NAMALWA (cell line): ENCODE measurements at regions not wholly inside any gene's neighbourhood (a gene's known extent, or its start where the extent isn't known, plus 50 kb on each side); places are given as distances from the start of the nearest gene placed in this dataset.
A peak's percentile ranks its signal among the peaks of the same experiment; 100 is the strongest.
"Not testable (repeated sequence)": the region's sequence is repeated elsewhere in the genome, so short reads cannot be mapped to it uniquely, and the experiment has no call there.

ENCODE experiments used
- DNase-seq: peaks from one replicate; pipeline ENCODE4 v3.0.0-alpha.2; 2015; ENCODE audit warnings: low spot score

DNA sequence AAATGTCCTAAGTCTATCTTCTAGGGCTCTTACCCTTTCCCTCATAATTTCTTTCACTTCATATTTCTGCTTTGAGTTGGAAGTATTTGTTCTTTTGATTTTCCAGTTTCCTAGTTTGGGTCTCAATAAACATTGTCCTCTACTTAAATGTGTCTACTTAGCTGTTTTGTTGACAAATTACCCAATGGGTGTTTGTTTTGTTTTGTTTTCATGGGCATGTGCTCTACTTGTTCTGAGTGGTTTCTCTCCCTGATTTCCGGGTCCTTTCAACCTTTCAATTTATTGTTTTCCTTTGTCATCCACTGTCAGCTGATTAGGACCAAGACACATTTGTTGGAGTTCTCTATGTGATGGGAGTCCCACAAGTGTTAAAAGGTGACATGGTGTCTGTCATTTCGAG, 1181.4 kb downstream of the RPA4 start:
- no peak for DNase-seq

DNA sequence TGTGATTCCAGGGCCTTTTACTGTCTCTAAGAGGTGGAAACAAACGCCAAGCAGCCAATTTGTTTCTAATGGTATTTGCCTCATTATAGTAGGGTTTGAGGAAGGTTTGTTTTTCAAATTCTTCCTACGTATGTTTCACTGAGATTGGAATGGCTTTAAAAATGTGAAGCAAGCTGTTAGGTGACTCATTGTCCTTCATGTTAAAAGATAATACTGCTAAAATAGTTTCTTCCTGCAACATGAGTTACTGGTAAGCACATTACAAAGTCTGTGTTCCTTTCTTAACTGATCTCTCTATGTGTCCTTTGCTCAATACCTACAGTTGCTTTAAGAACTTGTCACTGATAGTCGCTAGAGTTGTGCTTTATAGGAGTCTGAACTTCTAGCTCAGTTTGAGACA, 1183.9 kb downstream of the RPA4 start:
- DNase-seq: no peak

DNA sequence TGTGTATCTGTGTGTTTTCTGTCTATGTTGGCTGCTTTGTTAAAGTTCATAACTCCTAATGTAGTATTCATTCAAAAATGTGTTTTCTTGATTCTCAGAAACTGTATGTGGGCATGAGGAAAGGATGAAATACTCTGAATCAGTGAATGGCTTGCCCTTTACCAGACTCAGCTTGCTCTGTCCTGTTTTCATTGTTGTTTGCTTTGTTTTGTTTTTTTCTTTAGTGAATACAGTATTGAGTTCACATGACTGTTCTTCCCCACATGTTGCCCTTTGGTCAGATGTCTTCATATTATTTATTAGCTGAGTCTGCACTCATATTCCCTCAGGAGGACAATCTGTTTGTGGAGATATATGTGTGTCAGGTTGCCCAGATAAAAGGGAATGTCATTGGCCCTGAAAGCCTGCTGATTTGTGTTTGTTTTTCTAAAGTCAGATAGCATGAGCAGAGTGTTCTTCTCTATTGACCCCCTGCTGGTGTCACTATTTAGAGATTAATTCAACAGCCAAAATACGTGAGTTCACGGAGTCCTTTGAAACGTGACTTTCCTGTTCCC, 1184.4 kb downstream of the RPA4 start:
- no peak for DNase-seq

DNA sequence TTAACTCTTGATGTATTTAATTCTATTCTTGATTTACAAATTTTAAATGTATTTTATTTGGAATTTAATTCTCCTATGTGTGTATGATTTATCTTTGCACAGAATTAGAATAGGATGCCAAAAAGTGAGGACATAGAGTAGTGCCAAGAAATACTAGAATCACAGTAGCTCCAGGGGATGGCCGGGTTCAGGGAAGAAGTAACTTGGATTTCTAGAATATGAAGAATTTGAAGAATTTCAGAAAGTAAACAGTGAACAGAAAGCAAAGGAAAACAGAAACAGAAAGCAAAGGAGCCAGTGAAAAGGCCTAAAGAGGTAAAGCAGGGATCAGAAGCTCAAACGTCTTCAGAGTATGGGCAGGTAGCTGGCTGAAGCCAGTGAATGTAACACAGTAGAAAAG, 1187.6 kb downstream of the RPA4 start:
- no peak for DNase-seq

DNA sequence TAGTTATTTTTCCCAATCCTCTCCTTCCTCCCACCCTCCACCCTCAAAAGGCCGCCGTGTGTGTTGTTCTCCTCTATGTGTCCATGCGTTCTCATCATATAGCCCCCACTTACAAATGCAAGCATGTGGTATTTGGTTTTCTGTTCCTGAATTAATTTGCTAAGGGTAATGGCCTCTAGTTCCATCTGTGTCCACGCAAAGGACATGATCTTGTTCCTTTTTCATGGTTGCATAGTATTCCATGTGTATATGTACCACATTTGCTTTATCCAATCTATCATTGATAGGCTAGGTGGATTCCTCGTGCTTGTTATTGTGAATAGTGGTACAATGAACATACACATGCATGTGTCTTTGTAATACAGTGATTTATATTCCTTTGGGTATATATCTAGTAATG, 1193.7 kb downstream of the RPA4 start:
- no peak for DNase-seq

DNA sequence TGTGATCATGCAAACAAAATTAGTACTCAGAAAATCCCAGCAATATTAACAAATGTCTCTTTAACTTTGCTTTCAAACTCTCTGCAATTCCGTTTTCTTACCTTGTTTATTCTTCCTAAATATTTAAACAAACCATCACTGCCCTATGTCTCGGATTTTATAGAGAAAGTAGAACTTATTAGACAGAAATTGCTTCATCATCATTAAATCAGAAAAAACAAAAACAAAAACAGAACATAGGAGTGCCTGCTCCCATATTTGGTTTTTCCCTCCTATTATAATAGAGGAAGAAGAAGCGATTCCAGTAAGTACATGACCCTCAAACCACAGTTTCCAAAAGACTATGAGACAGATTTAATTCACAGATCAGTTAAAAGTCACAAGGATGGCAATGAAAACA, 1228.0 kb downstream of the RPA4 start:
- DNase-seq: no peak

DNA sequence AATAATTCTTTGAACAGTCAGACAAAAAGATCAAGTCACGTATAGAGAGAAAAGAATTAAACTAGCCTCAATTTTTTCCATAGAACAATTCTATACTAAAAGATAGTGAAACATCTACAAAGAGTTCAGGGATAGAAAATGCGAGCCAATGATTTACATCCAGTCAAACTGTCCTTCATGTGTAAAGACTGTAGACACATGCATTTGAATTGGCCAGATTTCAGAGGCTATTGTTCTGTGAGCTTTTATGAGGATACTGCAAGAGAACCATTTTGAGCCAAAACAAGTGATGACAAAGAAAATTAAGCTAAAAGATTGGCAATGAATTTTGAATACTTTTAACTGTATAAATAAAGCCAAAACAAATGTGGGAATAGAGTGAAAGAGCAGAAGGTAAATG, 1230.3 kb downstream of the RPA4 start:
- no peak for DNase-seq

DNA sequence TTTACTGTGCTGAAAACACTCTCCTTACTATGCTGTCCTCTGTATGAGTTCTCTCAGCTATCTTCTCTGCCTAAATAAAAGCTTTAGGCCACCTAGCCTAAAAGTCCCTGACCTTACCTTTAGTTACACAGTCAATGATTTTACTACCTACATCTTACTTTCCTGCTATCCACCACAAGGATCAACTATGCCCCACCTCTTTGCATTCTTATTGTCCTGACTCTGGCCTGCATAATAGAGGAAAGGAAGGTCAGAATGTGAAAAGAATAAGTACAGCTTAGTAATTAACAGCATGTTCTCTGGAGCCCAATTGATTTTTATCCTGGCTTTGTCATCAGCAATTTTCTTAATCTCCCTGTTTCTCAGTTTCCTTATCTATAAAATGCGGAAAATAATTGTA, 1257.8 kb downstream of the RPA4 start:
- DNase-seq: no peak

DNA sequence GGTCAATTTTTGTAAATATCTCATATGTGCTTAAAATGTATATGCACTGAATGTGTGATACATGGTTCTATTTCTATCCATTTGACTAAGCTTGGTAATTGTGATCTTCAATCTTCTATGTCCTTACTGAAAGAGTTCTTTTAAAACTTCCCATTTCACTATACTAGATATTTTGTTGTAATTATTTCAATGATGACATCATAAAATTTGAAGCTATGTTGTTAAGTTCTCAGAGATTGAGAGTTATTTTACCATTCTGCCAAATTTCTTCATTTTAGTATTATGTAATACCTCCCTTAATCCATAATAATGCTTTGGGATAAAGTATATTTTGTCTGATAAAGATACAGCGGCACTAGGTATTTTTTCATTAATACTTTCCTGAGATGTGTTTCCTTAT, 1307.3 kb downstream of the RPA4 start:
- no peak for DNase-seq

DNA sequence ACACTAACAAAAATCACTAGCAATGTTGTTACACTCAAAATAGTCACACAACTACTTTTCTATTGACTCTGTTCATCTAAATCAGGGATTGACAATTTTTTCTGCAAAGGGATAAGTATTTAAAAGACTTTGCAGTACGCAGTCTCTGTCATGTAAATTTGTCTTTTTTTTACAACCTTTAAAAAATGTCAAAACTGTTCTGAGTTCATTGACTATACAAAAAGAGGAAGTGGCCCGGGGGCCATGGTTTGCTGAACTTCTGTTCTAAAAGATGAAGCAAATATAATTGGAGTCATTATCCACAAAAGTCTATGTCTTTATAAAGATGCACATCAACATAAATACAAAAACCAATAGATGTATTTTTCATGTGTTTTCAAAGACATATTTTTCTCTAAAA, 1310.3 kb downstream of the RPA4 start:
- peak; percentile 1 for DNase-seq

DNA sequence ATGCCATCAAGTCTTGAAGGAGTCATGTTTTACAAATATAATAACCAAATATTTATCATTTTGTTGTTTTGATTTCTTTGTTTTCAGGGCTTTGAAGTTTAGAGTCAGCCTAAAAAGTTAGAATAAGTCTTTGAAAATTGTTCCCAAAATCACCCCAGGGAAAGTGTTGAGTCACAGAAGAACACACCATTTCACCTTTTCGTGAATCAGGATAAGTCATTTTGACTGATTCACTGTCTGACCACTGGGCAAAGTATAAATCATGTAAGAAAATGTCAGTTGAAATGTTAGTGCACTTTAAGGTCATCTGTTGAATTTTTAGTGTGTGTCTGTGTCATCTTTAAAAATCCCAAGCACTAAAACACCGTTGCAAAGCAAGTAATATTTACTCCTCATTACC, 1320.1 kb downstream of the RPA4 start:
- no peak for DNase-seq

DNA sequence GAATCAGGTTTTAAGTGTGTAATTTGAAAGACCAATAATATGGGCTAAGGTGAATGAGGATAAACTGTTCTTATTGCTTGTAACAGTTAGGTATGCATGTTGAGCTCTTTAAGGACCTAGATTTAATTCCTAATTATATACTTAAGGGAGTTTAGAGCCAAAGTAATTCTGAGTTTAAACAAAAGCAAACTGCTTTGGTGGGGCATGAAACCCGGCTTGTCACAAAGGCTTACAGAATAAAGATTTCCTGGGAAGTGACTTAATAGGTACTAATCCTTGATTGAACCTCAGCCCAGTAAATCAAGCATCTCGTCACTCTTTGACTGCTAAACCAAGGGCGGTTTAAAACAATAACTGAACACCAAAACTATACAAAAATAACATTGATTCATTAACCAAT, 1324.2 kb downstream of the RPA4 start:
- no peak for DNase-seq

DNA sequence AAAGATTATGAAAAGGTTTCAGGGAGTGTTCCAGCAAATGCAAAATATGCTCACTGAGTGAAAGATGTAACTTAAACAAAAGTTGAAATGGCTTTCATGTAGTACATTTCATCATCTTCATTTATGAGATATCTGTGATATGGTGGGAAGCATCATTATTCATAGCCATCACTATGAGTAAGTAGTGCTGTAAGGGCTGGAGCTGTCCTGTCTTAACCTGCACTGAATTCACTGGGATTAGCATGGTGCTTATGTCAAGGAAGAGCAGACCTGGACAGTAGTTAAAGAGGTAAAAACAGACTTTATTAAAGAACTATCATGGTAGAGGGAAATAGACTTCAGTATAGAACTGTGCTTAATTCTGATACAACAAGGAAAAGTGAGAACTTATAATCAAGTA, 1347.3 kb downstream of the RPA4 start:
- DNase-seq: no peak

DNA sequence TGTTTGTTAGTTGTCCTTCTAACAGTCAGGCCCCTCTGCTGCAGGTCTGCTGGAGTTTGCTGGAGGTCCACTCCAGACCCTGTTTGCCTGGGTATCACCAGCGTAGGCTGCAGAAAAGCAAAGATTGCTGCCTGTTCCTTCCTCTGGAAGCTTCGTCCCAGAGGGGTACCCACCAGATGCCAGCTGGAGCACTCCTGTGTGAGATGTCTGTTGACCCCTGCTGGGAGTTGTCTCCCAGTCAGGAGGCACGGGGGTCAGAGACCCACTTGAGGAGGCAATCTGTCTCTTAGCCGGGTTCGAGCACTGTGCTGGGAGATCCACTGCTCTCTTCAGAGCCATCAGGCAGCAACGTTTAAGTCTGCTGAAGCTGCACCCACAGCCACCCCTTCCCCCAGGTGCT, 1356.4 kb downstream of the RPA4 start:
- not testable (repeated sequence) for DNase-seq

DNA sequence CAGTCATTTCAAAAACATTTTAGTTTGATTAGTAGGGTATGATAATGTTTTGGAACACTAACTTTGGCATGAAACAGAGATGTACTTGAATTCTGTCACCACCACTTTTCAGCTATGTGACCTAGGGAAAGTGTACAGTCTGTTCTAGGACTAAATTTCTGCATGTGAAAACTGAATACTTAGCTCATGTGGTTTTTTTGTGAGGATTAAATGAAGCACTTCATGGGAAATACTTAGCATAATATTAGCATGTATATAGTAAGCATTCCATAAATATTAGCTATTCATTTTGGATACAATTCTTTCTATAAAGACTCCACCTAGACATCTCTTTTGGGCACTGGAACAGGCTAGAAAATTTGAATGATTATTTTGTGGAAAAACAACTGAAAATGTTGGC, 1379.4 kb downstream of the RPA4 start:
- no peak for DNase-seq

DNA sequence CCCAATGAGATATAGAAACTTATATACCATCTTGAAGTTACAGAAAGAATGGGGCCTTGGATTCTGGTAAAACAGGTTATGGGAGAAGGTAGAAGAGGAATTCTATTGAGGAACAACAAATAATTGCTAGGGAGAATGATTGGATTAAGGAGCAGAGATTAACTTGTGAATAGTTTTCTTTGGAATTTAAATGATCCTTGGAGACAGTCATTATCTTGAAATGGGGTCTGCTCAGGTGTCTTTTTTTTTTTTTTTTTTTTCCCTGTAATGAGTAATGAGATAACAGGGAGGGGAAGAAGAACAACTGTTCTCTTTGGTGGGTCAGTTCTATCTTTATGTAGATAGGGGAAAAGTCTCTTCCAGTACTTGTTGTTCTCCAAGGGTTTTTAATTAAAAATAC, 1406.0 kb downstream of the RPA4 start:
- DNase-seq: no peak

DNA sequence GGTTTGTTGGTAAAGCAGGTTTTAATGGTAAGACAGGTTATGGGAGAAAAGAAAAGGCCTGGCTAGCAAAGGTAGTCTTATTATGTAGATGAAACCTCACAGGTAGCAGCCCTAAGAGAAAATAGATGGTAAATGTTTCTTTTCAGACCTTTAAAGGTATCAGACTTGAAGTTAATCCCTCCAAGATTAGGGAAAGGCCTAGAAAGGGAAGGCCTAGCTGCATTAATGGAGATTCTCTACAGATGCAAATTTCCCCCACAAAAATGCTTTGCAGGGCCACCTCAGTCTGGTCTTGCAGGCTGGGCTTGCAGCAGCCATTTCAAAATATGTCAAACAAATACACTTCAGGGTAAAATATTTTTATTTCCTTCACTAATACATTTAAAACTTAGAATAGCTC, 1410.6 kb downstream of the RPA4 start:
- DNase-seq: no peak

DNA sequence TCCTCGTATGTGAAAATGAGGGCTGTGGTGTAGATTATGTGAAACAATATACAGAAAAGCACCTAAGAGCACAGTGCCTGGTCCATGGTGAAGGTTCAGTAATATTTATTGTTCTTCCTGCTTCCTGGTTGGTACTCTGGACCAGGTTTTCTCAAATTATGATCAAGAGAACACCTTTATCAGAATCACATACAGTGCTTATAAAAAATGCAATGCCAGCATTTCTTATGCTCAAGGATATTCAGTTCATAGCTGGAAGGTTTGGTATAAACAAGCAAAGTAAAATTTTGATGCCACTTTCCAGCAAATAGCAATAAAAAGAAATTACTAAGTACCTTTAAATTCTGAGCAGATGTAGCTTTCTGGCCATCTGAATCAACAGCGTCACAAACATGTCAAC, 1412.4 kb downstream of the RPA4 start:
- no peak for DNase-seq

DNA sequence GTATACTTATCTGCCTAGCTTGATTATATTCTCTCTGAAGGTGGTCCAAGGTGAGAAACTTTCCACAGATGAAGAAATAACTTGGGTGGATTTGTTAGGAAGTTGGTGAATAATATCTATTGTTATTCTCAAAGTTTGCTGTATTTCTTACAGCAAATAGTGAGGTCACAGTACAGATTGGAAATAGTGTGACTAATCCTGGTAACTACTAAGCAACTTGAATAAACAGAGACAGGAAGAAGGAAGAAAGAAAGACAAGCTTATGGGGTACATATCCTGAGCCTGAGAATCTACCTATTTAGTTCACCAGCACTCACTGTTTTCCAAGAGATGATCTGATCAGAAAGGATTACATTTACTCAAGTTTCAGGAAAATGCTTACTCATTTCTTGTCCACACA, 1416.1 kb downstream of the RPA4 start:
- no peak for DNase-seq

DNA sequence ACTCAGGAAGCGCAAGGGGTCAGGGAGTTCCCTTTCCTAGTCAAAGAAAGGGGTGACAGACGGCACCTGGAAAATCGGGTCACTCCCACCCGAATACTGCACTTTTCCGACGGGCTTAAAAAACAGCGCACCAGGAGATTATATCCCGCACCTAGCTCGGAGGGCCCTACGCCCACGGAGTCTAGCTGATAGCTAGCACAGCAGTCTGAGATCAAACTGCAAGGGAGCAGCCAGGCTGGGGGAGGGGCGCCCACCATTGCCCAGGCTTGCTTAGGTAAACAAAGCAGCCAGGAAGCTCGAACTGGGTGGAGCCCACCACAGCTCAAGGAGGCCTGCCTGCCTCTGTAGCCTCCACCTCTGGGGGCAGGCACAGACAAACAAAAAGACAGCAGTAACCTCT, 1416.8 kb downstream of the RPA4 start:
- not testable (repeated sequence) for DNase-seq

DNA sequence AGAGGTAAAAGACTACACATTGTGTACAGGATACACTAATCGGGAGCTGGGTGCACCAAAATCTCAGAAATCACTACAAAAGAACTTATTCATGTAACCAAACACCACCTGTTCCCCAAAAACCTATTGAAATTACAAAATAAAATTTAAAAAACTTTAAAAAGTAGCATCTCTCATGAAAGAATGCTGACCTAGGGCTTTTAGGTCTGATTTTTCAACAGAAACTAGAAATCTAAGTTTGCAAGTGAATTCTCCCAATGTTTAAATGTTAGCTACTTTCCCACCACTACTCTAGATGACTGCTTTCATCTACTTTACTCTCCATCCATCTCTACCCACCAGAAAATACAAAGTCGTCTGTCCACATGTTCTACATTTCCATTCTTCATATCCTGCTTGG, 1447.7 kb downstream of the RPA4 start:
- no peak for DNase-seq

DNA sequence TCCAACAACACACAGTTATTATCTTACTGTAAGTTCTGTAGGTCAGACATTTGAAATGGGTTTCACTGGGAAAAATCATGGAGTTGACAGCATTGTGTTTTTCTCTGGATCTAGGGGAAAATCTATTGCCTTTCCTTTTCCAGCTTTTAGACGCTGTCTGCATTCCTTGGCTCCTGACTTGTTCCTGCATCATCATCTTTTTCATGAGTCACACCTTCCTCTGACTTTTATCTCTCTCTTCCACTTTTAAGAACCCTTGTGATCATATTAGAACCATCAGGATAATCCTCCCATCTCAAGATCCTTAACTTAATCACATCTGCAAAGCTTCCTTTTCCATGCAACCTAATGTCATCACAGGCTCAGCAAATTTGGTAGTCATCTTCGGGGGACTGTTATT, 1454.8 kb downstream of the RPA4 start:
- no peak for DNase-seq

DNA sequence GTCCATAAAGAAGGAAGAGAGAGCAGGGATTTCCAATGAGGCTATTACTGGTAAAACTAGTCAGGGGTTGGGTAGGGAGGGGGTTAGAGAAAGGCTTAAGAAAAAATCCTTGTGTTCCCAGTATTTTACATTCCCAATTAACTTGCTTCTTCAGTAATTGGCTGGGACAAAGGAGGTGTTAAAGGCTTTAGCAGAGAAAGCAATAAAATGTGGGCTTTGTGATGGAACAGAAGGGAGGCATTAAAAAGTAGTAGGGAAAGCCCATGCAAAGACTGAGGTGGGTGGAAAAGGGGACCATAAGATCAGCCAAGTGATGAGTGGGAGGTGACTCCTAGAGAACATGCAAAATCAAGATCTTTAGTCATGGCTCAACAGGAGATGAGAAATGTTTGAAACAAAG, 1467.2 kb downstream of the RPA4 start:
- DNase-seq: no peak

DNA sequence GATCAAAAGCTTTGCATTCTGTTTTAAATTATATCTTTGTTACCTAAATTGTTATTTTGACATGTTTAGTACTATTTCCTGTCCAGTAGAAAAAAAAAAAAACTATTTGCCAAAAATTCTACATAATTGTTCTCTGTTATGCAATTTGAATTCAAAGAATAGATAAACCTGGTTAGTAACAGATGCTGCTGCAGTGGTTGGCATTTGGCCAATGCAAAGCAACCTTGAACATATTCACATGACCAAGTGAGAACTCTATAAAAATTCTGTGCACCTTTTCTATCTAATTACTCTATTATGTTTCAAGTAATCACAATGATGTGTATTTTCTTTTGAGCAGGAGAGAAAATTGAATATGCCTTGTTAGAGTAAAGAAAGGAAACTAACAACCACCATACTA, 1473.4 kb downstream of the RPA4 start:
- DNase-seq: peak; percentile 6

DNA sequence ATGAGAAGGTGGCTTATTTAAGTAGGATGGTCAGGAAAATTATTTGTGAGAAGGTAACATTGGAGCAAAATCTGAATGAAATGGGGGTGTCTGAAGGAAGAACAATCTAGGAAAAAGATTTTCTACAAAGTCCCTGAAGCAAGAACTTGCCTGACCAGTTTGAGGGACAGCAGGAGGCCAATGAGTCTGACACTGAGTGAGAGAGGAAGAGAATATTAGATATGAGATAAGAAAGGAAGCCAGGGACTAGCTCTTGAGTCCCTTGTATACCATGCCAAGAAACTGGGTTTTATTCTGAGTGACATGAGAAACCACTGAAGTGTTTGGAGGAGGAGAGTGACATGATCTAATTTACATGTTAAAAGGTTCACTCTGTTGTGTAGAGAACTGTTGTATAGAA, 1478.9 kb downstream of the RPA4 start:
- no peak for DNase-seq
